ENCODE measurements at regions not wholly inside any gene's neighbourhood (a gene's known extent, or its start where the extent isn't known, plus 50 kb on each side); places are given as distances from the start of the nearest gene placed in this dataset.
"Not testable (repeated sequence)": the region's sequence is repeated elsewhere in the genome, so short reads cannot be mapped to it uniquely, and the experiment has no call there.

DNA sequence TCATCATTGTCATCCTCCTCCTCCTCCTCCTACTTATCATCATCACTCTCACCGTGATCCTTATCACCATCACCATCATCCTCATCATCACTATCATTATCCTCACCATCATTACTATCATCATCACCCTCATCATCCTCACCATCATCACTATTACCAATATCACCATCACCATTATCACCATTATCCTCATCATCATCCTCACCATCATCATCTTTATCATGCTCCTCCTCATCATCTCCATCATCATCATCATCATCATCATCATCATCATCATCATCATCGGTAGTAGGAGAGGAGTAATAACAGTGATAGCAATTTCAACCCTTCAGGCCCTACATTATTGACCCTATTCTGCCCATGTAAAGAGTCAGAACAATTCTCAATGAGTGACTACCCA lies 345.9 kb upstream of the ZNF32 start:
- H3K4me3 ChIP-seq (ENCODE audit: low read length, poor library complexity, severe bottlenecking): no peak overlapping the region

DNA sequence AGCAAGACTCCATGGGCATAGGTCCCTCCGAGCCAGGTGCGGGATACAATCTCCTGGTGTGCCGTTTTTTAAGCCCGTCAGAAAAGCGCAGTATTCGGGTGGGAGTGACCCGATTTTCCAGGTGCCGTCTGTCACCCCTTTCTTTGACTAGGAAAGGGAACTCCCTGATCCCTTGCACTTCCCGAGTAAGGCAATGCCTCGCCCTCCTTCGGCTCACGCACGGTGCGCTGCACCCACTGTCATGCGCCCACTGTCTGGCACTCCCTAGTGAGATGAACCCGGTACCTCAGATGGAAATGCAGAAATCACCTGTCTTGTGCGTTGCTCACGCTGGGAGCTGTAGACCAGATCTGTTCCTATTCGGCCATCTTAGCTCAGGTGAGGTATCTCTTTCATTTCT lies 344.1 kb upstream of the ZNF32 start:
- not testable (repeated sequence) for H3K9ac ChIP-seq (ENCODE audit: low read depth, low read length, poor library complexity, severe bottlenecking); H3K36me3 ChIP-seq (ENCODE audit: insufficient read depth, low read length); H4K20me1 ChIP-seq (ENCODE audit: insufficient read depth, low read length, poor library complexity, severe bottlenecking); H3K9me3 ChIP-seq (ENCODE audit: insufficient read depth, low read depth, low read length); H3K27me3 ChIP-seq (ENCODE audit: insufficient read depth, low read length, poor library complexity, severe bottlenecking); H3K9me2 ChIP-seq (replicated peaks; ENCODE audit: low read depth, low read length); H3F3A ChIP-seq (ENCODE audit: low read depth); H3K4me2 ChIP-seq (ENCODE audit: low read depth, low read length, poor library complexity, severe bottlenecking); H3K4me1 ChIP-seq (ENCODE audit: insufficient read depth, low read length, poor library complexity, severe bottlenecking); H3K4me3 ChIP-seq (ENCODE audit: low read length, poor library complexity, severe bottlenecking); H3K79me2 ChIP-seq (ENCODE audit: insufficient read depth, low read length); H2AFZ ChIP-seq (ENCODE audit: low read length)

More for the DNA sequence above, 345.9 kb upstream of the ZNF32 start:
- Histone ChIP-seq H3K4me1 (ENCODE audit: insufficient read depth, low read length, poor library complexity, severe bottlenecking) (no peaks in the 10 kb centered on the region), H2AFZ (ENCODE audit: low read length) (no peak overlapping the region), H3K4me2 (ENCODE audit: low read depth, low read length, poor library complexity, severe bottlenecking) (no peak overlapping the region), H3K79me2 (ENCODE audit: insufficient read depth, low read length) (no peaks in the 10 kb centered on the region), H4K20me1 (ENCODE audit: insufficient read depth, low read length, poor library complexity, severe bottlenecking) (no peaks in the 10 kb centered on the region), H3K27me3 (ENCODE audit: insufficient read depth, low read length, poor library complexity, severe bottlenecking) (no peaks in the 10 kb centered on the region), H3K36me3 (ENCODE audit: insufficient read depth, low read length) (no peaks in the 10 kb centered on the region), H3K9me2 (replicated peaks; ENCODE audit: low read depth, low read length) (no peaks in the 10 kb centered on the region), H3K9me3 (ENCODE audit: insufficient read depth, low read depth, low read length) (peaks cover 4% of the 10 kb centered on the region; the same call in 1 of the 2 replicates), H3K9ac (ENCODE audit: low read depth, low read length, poor library complexity, severe bottlenecking) (no peak overlapping the region), H3F3A (ENCODE audit: low read depth) (no peaks in the 10 kb centered on the region)
- TF ChIP-seq EZH2phosphoT487 (IDR thresholded peaks at IDR 0.05; ENCODE audit: borderline replicate concordance): no peak
- TF ChIP-seq, protein P1, sequence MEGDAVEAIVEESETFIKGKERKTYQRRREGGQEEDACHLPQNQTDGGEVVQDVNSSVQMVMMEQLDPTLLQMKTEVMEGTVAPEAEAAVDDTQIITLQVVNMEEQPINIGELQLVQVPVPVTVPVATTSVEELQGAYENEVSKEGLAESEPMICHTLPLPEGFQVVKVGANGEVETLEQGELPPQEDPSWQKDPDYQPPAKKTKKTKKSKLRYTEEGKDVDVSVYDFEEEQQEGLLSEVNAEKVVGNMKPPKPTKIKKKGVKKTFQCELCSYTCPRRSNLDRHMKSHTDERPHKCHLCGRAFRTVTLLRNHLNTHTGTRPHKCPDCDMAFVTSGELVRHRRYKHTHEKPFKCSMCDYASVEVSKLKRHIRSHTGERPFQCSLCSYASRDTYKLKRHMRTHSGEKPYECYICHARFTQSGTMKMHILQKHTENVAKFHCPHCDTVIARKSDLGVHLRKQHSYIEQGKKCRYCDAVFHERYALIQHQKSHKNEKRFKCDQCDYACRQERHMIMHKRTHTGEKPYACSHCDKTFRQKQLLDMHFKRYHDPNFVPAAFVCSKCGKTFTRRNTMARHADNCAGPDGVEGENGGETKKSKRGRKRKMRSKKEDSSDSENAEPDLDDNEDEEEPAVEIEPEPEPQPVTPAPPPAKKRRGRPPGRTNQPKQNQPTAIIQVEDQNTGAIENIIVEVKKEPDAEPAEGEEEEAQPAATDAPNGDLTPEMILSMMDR (conservative IDR thresholded peaks at IDR 0.05; ENCODE audit: low read length): no peak

- H3K4me3 ChIP-seq (ENCODE audit: low read length, poor library complexity, severe bottlenecking): no peak overlapping the region
- H3K4me2 ChIP-seq (ENCODE audit: low read depth, low read length, poor library complexity, severe bottlenecking): no peak overlapping the region
- no peaks in the 10 kb centered on the region for H3K27me3 ChIP-seq (ENCODE audit: insufficient read depth, low read length, poor library complexity, severe bottlenecking)
- H3F3A ChIP-seq (ENCODE audit: low read depth): no peaks in the 10 kb centered on the region
- H4K20me1 ChIP-seq (ENCODE audit: insufficient read depth, low read length, poor library complexity, severe bottlenecking): no peaks in the 10 kb centered on the region
- no peaks in the 10 kb centered on the region for H3K79me2 ChIP-seq (ENCODE audit: insufficient read depth, low read length)
- H3K36me3 ChIP-seq (ENCODE audit: insufficient read depth, low read length): no peaks in the 10 kb centered on the region
- H3K9ac ChIP-seq (ENCODE audit: low read depth, low read length, poor library complexity, severe bottlenecking): no peak overlapping the region
- H3K4me1 ChIP-seq (ENCODE audit: insufficient read depth, low read length, poor library complexity, severe bottlenecking): no peaks in the 10 kb centered on the region
- H3K9me3 ChIP-seq (ENCODE audit: insufficient read depth, low read depth, low read length): no peaks in the 10 kb centered on the region
- no peak overlapping the region for H2AFZ ChIP-seq (ENCODE audit: low read length)
- H3K9me2 ChIP-seq (replicated peaks; ENCODE audit: low read depth, low read length): no peaks in the 10 kb centered on the region
- TF ChIP-seq, protein P1 (conservative IDR thresholded peaks at IDR 0.05; ENCODE audit: low read length): no peak
- TF ChIP-seq EZH2phosphoT487 (IDR thresholded peaks at IDR 0.05; ENCODE audit: borderline replicate concordance): no peak
Observed at GRCh38 chr10:43986374-43986773, 337.7 kb upstream of the ZNF32 start.

GRCh38 chr10:43985941-43986340 lies 337.3 kb upstream of the ZNF32 start:
- H3K9me2 ChIP-seq (replicated peaks; ENCODE audit: low read depth, low read length): no peaks in the 10 kb centered on the region
- no peaks in the 10 kb centered on the region for H4K20me1 ChIP-seq (ENCODE audit: insufficient read depth, low read length, poor library complexity, severe bottlenecking)
- H3K9ac ChIP-seq (ENCODE audit: low read depth, low read length, poor library complexity, severe bottlenecking): no peak overlapping the region
- H3K4me2 ChIP-seq (ENCODE audit: low read depth, low read length, poor library complexity, severe bottlenecking): no peak overlapping the region
- H3K9me3 ChIP-seq (ENCODE audit: insufficient read depth, low read depth, low read length): no peaks in the 10 kb centered on the region
- H3K4me1 ChIP-seq (ENCODE audit: insufficient read depth, low read length, poor library complexity, severe bottlenecking): no peaks in the 10 kb centered on the region
- no peak for TF ChIP-seq EZH2phosphoT487 (IDR thresholded peaks at IDR 0.05; ENCODE audit: borderline replicate concordance)
- TF ChIP-seq, protein P1 (conservative IDR thresholded peaks at IDR 0.05; ENCODE audit: low read length): no peak
- no peaks in the 10 kb centered on the region for H3K27me3 ChIP-seq (ENCODE audit: insufficient read depth, low read length, poor library complexity, severe bottlenecking)
- H3K79me2 ChIP-seq (ENCODE audit: insufficient read depth, low read length): no peaks in the 10 kb centered on the region
- no peak overlapping the region for H3K4me3 ChIP-seq (ENCODE audit: low read length, poor library complexity, severe bottlenecking)
- H2AFZ ChIP-seq (ENCODE audit: low read length): no peak overlapping the region
- H3F3A ChIP-seq (ENCODE audit: low read depth): no peaks in the 10 kb centered on the region
- no peaks in the 10 kb centered on the region for H3K36me3 ChIP-seq (ENCODE audit: insufficient read depth, low read length)
